ENCODE measurements at regions not wholly inside any gene's neighbourhood (a gene's known extent, or its start where the extent isn't known, plus 50 kb on each side); places are given as distances from the start of the nearest gene placed in this dataset.

DNA sequence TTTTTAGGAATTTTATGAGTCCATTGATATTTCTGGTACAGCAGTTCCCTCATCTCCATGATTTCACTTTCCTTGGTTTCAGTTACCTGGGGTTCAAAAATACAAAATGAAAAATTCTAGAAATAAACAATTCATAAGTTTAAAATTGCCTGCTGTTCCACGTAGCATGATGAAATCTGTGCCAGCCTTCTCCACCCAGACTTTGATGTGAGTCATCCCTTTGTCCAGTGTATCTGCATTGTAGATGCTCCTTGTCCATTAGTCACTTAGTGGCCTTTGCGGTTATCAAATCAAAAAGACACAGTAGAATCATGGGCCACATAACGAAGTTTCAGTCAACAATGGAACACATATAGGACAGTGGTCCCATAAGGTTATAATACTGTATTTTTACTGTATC lies 286.9 kb downstream of the PTEN start:
- no peaks in the 10 kb centered on the region for H3K79me2 ChIP-seq (ENCODE audit: insufficient read depth, low read length)
- no peaks in the 10 kb centered on the region for H3K9me3 ChIP-seq (ENCODE audit: insufficient read depth, low read length)
- H3K27ac ChIP-seq (ENCODE audit: low read depth, low read length), result no peak overlapping the region
- H2AFZ ChIP-seq (ENCODE audit: low read depth, low read length, severe bottlenecking), result no peak overlapping the region
- H3K27me3 ChIP-seq (ENCODE audit: low read length), result no peaks in the 10 kb centered on the region
- H3F3A ChIP-seq (ENCODE audit: insufficient read depth), result no peaks in the 10 kb centered on the region
- H3K4me2 ChIP-seq (ENCODE audit: low read depth, low read length, poor library complexity, severe bottlenecking), result no peak overlapping the region
- H3K9me2 ChIP-seq (replicated peaks; ENCODE audit: insufficient read depth, low read length), result no peaks in the 10 kb centered on the region
- no peaks in the 10 kb centered on the region for H4K20me1 ChIP-seq (ENCODE audit: low read depth, low read length)
- H3K9ac ChIP-seq (ENCODE audit: low read length), result no peak overlapping the region
- no peak for TF ChIP-seq EZH2phosphoT487 (conservative IDR thresholded peaks at IDR 0.05; ENCODE audit: low read length)
- TF ChIP-seq, protein P1, sequence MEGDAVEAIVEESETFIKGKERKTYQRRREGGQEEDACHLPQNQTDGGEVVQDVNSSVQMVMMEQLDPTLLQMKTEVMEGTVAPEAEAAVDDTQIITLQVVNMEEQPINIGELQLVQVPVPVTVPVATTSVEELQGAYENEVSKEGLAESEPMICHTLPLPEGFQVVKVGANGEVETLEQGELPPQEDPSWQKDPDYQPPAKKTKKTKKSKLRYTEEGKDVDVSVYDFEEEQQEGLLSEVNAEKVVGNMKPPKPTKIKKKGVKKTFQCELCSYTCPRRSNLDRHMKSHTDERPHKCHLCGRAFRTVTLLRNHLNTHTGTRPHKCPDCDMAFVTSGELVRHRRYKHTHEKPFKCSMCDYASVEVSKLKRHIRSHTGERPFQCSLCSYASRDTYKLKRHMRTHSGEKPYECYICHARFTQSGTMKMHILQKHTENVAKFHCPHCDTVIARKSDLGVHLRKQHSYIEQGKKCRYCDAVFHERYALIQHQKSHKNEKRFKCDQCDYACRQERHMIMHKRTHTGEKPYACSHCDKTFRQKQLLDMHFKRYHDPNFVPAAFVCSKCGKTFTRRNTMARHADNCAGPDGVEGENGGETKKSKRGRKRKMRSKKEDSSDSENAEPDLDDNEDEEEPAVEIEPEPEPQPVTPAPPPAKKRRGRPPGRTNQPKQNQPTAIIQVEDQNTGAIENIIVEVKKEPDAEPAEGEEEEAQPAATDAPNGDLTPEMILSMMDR (IDR thresholded peaks at IDR 0.05; ENCODE audit: insufficient read depth, low read length, poor library complexity, severe bottlenecking), result no peak
- H3K4me3 ChIP-seq (ENCODE audit: insufficient read depth, low read length, poor library complexity, severe bottlenecking), result no peak overlapping the region
- H3K36me3 ChIP-seq (ENCODE audit: low read length), result 0 out of 2 replicates have a peak, but pooled peaks cover 4% of the 10 kb centered on the region

- no peaks in the 10 kb centered on the region for H3K9me3 ChIP-seq (ENCODE audit: insufficient read depth, low read length)
- peak overlapping the region; percentile 27 for H2AFZ ChIP-seq (ENCODE audit: low read depth, low read length, severe bottlenecking)
- no peaks in the 10 kb centered on the region for H3K9me2 ChIP-seq (replicated peaks; ENCODE audit: insufficient read depth, low read length)
- no peaks in the 10 kb centered on the region for H3F3A ChIP-seq (ENCODE audit: insufficient read depth)
- no peak overlapping the region for H3K4me2 ChIP-seq (ENCODE audit: low read depth, low read length, poor library complexity, severe bottlenecking)
- H3K9ac ChIP-seq (ENCODE audit: low read length), result no peak overlapping the region
- H3K79me2 ChIP-seq (ENCODE audit: insufficient read depth, low read length), result no peaks in the 10 kb centered on the region
- H3K4me3 ChIP-seq (ENCODE audit: insufficient read depth, low read length, poor library complexity, severe bottlenecking), result no peak overlapping the region
- TF ChIP-seq EZH2phosphoT487 (conservative IDR thresholded peaks at IDR 0.05; ENCODE audit: low read length), result no peak
- TF ChIP-seq, protein P1 (IDR thresholded peaks at IDR 0.05; ENCODE audit: insufficient read depth, low read length, poor library complexity, severe bottlenecking), result no peak
- H3K27me3 ChIP-seq (ENCODE audit: low read length), result no peaks in the 10 kb centered on the region
- no peak overlapping the region for H3K27ac ChIP-seq (ENCODE audit: low read depth, low read length)
- no peaks in the 10 kb centered on the region for H4K20me1 ChIP-seq (ENCODE audit: low read depth, low read length)
- H3K36me3 ChIP-seq (ENCODE audit: low read length), result 0 out of 2 replicates have a peak, but pooled peaks cover 4% of the 10 kb centered on the region
These were observed 289.3 kb downstream of the PTEN start for GRCh38 chr10:88152728-88153133.

DNA sequence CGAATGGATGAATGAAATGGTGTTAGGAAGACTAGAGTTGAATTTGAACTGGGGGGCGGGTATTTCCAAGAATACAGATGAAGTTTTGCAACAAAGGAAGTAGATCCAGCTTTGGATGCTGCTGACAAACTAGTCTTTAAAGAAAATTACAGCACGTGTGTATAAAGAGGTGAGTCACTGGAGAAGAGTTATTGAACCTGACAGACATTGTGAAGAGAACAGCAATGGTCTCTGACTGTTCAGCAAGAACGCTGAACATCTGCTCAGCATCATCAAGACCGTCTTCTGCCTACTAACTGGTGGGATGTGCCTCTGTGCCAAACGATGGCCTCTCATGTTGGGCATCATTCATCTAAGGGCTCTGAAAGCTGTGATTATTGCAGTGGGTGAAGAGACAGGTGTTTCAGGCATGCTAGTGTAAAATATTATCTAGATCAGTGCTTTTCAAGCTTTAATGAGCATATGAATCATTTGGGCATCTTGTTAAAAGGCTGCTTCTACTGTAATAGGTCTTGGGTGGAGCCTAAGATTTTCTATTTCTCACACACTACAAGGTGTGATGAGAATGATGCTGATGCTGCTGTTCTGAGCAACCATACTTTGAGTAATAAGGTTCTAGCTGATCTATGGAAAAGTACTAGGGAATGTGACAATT lies 291.3 kb downstream of the PTEN start:
- no peak overlapping the region for H2AFZ ChIP-seq (ENCODE audit: low read depth, low read length, severe bottlenecking)
- H3K9me2 ChIP-seq (replicated peaks; ENCODE audit: insufficient read depth, low read length), result no peaks in the 10 kb centered on the region
- H3K4me3 ChIP-seq (ENCODE audit: insufficient read depth, low read length, poor library complexity, severe bottlenecking), result no peak overlapping the region
- H3K9me3 ChIP-seq (ENCODE audit: insufficient read depth, low read length), result no peaks in the 10 kb centered on the region
- H3K27ac ChIP-seq (ENCODE audit: low read depth, low read length), result no peak overlapping the region
- no peaks in the 10 kb centered on the region for H3K79me2 ChIP-seq (ENCODE audit: insufficient read depth, low read length)
- H3K27me3 ChIP-seq (ENCODE audit: low read length), result no peaks in the 10 kb centered on the region
- TF ChIP-seq, protein P1 (IDR thresholded peaks at IDR 0.05; ENCODE audit: insufficient read depth, low read length, poor library complexity, severe bottlenecking), result no peak
- TF ChIP-seq EZH2phosphoT487 (conservative IDR thresholded peaks at IDR 0.05; ENCODE audit: low read length), result no peak
- no peaks in the 10 kb centered on the region for H3K36me3 ChIP-seq (ENCODE audit: low read length)
- H3K9ac ChIP-seq (ENCODE audit: low read length), result no peak overlapping the region
- H3K4me2 ChIP-seq (ENCODE audit: low read depth, low read length, poor library complexity, severe bottlenecking), result no peak overlapping the region
- H3F3A ChIP-seq (ENCODE audit: insufficient read depth), result no peaks in the 10 kb centered on the region
- no peaks in the 10 kb centered on the region for H4K20me1 ChIP-seq (ENCODE audit: low read depth, low read length)

Data from SU-DHL-6 (cell line).